ENCODE measurements at regions not wholly inside any gene's neighbourhood (a gene's known extent, or its start where the extent isn't known, plus 50 kb on each side); places are given as distances from the start of the nearest gene placed in this dataset.

DNA sequence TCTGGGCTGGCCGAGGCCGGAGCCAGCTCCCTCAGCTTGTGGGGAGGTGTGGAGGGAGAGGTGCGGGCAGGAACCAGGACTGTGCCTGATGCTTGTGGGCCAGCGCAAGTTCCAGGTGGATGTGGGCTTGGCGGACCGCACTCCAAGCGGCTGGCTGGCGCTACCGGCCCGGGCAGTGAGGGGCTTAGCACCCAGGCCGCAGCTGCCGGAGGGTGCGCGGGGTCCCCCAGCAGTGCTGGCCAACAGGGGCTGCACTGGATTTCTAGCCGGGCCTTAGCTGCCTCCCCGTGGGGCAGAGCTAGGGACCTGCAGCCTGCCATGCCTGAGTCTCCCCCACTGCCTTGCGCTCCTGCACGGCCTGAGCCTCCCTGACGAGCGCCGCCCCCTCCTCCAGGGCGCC is 242.8 kb downstream of the CCSER2 start:
- Histone ChIP-seq H3K4me3 (no peak overlapping the region), H3K27ac (no peak overlapping the region), H3K36me3 (no peaks in the 10 kb centered on the region), H3K4me1 (no peaks in the 10 kb centered on the region), H3K9me3 (no peaks in the 10 kb centered on the region), H3K27me3 (no peaks in the 10 kb centered on the region)
- DNase-seq (ENCODE audit: low spot score) = no peak
- TF ChIP-seq, protein P1, sequence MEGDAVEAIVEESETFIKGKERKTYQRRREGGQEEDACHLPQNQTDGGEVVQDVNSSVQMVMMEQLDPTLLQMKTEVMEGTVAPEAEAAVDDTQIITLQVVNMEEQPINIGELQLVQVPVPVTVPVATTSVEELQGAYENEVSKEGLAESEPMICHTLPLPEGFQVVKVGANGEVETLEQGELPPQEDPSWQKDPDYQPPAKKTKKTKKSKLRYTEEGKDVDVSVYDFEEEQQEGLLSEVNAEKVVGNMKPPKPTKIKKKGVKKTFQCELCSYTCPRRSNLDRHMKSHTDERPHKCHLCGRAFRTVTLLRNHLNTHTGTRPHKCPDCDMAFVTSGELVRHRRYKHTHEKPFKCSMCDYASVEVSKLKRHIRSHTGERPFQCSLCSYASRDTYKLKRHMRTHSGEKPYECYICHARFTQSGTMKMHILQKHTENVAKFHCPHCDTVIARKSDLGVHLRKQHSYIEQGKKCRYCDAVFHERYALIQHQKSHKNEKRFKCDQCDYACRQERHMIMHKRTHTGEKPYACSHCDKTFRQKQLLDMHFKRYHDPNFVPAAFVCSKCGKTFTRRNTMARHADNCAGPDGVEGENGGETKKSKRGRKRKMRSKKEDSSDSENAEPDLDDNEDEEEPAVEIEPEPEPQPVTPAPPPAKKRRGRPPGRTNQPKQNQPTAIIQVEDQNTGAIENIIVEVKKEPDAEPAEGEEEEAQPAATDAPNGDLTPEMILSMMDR (IDR thresholded peaks at IDR 0.05) = no peak

DNA sequence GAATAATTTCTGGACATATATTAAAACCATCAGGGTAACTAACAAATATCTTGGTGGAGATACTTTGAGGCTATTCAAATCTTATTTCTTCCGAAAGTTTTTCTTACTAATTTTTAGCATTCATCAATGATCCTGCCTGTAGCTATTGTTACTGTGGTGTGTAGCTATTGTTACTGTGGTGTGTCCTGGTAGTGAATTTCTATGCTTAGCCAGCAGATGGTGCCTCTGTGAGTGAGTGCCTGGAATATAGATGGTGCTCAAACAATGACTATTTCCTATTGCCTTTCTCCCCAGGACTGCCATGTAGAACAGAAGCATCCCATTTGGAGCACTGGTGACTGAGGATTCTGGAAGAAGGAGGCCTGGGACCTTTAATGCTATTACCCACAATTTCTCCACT is 245.7 kb downstream of the CCSER2 start:
- H3K4me1 ChIP-seq = no peaks in the 10 kb centered on the region
- H3K27me3 ChIP-seq = no peaks in the 10 kb centered on the region
- no peaks in the 10 kb centered on the region for H3K9me3 ChIP-seq
- DNase-seq (ENCODE audit: low spot score) = no peak
- H3K4me3 ChIP-seq = no peak overlapping the region
- TF ChIP-seq, protein P1 (IDR thresholded peaks at IDR 0.05) = no peak
- no peak overlapping the region for H3K27ac ChIP-seq
- H3K36me3 ChIP-seq = no peaks in the 10 kb centered on the region

DNA sequence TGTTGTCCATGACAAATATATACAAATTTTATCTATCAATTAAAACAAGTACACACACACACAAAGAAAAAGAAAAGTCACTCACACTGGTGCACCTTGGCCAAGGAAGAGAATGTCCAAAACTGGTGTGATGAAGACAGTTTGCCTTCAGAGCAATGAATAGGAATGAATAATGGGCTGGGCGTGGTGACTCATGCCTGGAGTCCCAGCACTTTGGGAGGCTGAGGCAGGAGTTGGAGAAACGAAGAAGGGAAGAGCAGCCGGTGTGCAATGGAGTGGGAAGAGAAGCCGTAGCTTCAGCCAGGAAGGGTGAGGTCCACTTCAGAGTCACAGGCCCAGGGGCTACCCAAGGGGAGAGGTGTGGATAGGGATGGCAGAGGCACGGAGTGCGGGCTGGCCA is 253.6 kb downstream of the CCSER2 start:
- H3K9me3 ChIP-seq = no peaks in the 10 kb centered on the region
- H3K36me3 ChIP-seq = no peaks in the 10 kb centered on the region
- TF ChIP-seq, protein P1 (IDR thresholded peaks at IDR 0.05) = no peak
- no peak for DNase-seq (ENCODE audit: low spot score)
- no peak overlapping the region for H3K4me3 ChIP-seq
- H3K27me3 ChIP-seq = no peaks in the 10 kb centered on the region
- H3K4me1 ChIP-seq = no peaks in the 10 kb centered on the region
- no peak overlapping the region for H3K27ac ChIP-seq

DNA sequence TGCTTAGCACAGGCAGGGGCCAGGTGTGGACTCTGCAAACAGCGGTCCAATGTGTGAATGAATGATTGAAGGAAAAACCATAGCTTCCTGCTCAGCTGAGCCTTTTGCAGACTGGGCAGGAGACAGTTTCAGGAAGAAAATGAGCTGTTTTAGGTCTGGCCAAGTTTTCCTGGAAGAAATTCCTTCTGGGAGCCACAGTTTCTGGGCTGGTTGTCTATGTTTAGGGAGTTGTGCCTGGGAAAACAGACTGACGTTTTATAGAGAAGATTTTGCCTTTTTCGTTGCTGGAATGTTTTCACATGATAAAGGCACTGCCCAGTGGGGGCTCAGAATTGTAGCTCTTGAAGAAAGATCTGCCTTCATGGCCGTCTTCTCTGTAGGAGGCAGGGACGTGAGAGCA is 255.1 kb downstream of the CCSER2 start:
- Histone ChIP-seq H3K4me1 (no peaks in the 10 kb centered on the region), H3K36me3 (no peaks in the 10 kb centered on the region), H3K4me3 (no peak overlapping the region), H3K9me3 (no peaks in the 10 kb centered on the region), H3K27ac (no peak overlapping the region), H3K27me3 (no peaks in the 10 kb centered on the region)
- TF ChIP-seq, protein P1 (IDR thresholded peaks at IDR 0.05) = no peak
- no peak for DNase-seq (ENCODE audit: low spot score)

DNA sequence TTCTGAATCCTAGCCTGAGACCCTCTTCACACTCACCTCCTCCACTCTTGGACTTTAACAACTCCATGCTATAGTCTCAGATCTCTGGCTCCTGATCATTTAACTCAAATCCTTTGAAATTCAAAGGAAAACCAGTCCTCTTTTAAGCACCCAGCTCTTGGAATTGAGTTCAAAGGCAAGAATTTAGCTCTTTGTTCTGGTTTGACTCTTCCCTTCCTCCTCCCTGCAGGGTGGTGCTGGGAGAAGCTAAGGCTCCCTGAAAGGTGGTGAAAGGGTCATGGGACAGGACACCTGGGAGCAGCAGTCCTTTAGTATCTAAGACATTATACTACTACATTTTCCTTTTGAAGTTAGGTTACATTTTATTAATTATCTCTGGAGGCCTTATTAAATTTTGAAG is 259.4 kb downstream of the CCSER2 start:
- Histone ChIP-seq H3K4me3 (no peak overlapping the region), H3K36me3 (no peaks in the 10 kb centered on the region), H3K27me3 (no peaks in the 10 kb centered on the region), H3K4me1 (no peaks in the 10 kb centered on the region), H3K9me3 (no peaks in the 10 kb centered on the region), H3K27ac (no peak overlapping the region)
- no peak for DNase-seq (ENCODE audit: low spot score)
- TF ChIP-seq, protein P1 (IDR thresholded peaks at IDR 0.05) = no peak

DNA sequence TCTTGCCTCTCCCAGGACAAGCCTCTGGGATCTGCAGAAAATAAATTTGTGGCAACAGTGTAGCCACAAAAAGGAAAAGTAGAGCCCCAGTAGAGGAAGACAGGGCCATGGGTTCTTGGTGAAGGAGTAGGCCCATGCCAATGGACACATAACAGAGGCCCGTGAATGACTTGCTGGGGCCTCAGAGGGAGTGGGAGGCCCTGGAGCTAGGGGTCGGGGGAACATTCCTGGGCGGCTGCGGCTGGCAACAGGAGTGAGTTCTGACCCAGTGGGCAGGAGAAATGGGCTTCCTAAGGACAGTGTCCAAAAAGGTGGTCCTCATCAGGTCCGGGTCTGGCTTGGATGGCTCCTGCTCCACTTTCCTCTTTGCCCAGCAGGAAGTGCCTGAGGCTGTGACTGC is 260.0 kb downstream of the CCSER2 start:
- Histone ChIP-seq H3K36me3 (no peaks in the 10 kb centered on the region), H3K4me3 (no peak overlapping the region), H3K27ac (no peak overlapping the region), H3K9me3 (no peaks in the 10 kb centered on the region), H3K4me1 (no peaks in the 10 kb centered on the region), H3K27me3 (no peaks in the 10 kb centered on the region)
- TF ChIP-seq, protein P1 (IDR thresholded peaks at IDR 0.05) = no peak
- no peak for DNase-seq (ENCODE audit: low spot score)

All from right atrium auricular region (tissue), 2 donors.